ENCODE measurements at regions not wholly inside any gene's neighbourhood (a gene's known extent, or its start where the extent isn't known, plus 50 kb on each side); places are given as distances from the start of the nearest gene placed in this dataset.
"Not testable (repeated sequence)": the region's sequence is repeated elsewhere in the genome, so short reads cannot be mapped to it uniquely, and the experiment has no call there.

DNA sequence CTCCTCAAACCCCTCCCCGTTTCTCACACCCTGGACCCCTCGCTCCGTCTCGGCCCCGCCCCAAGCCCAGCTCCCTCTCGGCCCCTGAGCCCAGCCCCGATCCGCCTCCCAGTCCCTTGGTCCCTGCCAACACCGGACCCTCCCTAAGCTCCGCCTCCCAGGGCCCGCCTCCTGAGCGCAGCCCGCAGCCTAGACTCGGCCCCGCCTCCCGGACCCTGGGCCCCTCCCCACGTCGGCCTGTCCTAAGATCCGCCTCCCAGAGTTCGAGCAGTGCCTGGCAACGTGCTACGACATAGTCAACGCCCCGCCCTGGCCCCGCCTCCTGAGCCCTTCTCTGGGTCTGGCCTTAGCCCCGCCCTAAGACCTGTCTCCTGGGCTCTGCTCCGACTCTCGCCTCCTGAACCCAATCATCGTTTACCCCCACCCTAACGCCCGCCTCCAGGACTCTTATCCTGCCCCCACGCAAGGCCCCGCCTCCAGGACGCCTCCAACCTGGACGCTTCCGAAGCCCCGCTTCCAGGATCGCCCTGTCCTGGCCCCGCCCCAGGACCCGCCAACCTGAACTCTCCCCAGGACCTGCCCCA is 53.1 kb upstream of the ROPN1B start:
- intact Hi-C loops (cut with DNase I; ENCODE audit: low total_unique reads), result not testable (repeated sequence)
- 1 to 2% methylated on average over 25 to 40 of the region's 40 CpGs for WGBS, 2 donors

DNA sequence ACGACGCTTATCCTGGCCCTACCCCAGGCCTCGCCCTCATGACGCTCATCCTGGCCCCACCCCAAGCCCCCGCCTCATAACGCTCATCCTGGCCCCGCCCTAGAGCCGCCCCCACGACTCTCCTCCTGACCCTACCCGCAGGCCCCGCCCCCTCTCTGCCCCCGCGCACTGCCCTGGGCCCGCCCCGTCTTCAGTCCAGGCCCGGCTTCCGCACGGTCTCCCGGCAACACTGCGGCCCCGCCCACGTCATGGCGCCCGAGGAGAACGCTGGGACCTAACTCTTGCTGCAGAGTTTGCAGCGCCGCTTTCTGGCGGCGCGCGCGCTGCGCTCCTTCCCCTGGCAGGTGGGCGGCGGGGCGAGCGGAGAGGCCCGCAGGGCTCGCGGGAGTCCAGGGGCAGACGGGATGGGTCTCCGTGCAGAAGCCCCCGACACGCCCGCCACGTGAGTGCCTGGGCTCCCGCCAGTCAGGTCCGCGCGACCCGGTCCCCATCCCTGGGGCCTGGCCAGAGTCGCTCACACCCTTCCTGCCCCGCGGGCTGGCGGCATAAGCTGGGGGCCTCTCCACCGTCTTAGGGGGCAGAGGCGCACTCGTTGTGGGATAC is 52.5 kb upstream of the ROPN1B start:
- no peaks in the 10 kb centered on the region for H3K36me3 ChIP-seq (ENCODE audit: low read depth, missing control alignments)
- intact Hi-C loops (cut with DNase I; ENCODE audit: low total_unique reads), result no loop called here
- no peaks in the 10 kb centered on the region for H3K9me3 ChIP-seq
- no peak for TF ChIP-seq POLR2A (IDR thresholded peaks at IDR 0.05)
- TF ChIP-seq, protein P1, sequence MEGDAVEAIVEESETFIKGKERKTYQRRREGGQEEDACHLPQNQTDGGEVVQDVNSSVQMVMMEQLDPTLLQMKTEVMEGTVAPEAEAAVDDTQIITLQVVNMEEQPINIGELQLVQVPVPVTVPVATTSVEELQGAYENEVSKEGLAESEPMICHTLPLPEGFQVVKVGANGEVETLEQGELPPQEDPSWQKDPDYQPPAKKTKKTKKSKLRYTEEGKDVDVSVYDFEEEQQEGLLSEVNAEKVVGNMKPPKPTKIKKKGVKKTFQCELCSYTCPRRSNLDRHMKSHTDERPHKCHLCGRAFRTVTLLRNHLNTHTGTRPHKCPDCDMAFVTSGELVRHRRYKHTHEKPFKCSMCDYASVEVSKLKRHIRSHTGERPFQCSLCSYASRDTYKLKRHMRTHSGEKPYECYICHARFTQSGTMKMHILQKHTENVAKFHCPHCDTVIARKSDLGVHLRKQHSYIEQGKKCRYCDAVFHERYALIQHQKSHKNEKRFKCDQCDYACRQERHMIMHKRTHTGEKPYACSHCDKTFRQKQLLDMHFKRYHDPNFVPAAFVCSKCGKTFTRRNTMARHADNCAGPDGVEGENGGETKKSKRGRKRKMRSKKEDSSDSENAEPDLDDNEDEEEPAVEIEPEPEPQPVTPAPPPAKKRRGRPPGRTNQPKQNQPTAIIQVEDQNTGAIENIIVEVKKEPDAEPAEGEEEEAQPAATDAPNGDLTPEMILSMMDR (IDR thresholded peaks at IDR 0.05), result peak in 2 of 3 experiments; percentile 25 to 47
- DNase-seq, result peak; percentile 98
- H3K4me3 ChIP-seq, result peak overlapping the region; percentile 57 to 71
- no peaks in the 10 kb centered on the region for H3K4me1 ChIP-seq
- 1% methylated on average over 14 to 54 of the region's 58 CpGs for WGBS, 2 donors
- no peaks in the 10 kb centered on the region for H3K27me3 ChIP-seq
- H3K27ac ChIP-seq, result peak overlapping the region; percentile 63 to 91

More for the DNA sequence above, 53.1 kb upstream of the ROPN1B start:
- not testable (repeated sequence) for H3K27me3 ChIP-seq; H3K36me3 ChIP-seq (ENCODE audit: low read depth, missing control alignments); H3K4me1 ChIP-seq; H3K9me3 ChIP-seq
- peak overlapping the region; percentile 57 to 71 for H3K4me3 ChIP-seq
- H3K27ac ChIP-seq, result peak overlapping the region; percentile 87 to 91
- DNase-seq, result peak; percentile 100

DNA sequence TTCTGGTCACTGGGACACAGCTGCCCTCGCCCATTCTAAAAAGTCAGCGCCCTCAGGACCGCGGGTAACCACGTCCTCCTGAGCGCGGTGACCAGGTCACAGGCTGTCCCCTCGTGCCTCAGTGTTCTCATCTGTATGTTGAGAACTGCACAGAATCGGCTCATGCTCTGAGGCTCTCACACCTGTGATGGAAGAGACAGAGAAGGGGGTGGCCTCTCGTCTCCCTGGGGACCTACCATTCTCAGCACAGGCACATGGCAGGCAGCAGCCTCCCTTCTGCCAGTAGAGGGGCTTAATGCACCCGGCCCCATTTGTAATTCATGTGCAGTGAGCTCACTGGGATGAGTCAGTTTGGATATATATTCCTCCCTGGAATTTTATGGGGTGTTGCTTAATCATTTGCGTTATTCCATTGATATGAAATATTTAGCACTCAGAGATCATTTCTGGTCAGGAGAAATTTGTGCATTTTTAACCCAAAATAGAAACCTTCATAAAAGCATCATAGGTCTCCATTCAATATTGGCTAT is 51.9 kb upstream of the ROPN1B start:
- Histone ChIP-seq H3K27ac (peak overlapping the region in 1 of 2 donors; percentile 65), H3K4me3 (peak overlapping the region; percentile 57 to 71)
- H3K4me1 ChIP-seq; H3K9me3 ChIP-seq; intact Hi-C loops (cut with DNase I; ENCODE audit: low total_unique reads); H3K27me3 ChIP-seq; H3K36me3 ChIP-seq (ENCODE audit: low read depth, missing control alignments): not testable (repeated sequence)
- 6 to 10% methylated on average over 12 of the region's 12 CpGs for WGBS, 2 donors
- DNase-seq, result peak; percentile 16

DNA sequence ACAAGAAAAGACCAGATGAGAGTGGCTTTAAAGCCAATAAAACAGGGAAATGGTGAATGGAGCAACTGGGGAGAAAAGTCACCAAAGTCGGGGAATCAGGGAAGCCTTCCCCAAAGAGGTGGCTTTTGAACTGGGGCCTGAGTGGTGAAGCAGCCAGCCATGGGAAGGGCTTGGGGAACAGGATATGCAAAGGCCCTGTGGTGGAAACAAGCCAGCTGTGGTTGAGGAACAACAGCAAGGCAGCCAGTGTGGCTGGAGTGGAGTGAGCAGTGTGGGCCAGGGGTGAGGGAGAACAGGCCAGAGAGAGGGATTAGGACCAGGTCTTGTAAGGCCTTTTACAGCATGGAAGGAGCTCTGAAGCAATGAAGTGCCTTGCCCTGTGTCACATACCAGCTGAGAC is 51.0 kb upstream of the ROPN1B start:
- intact Hi-C loops (cut with DNase I; ENCODE audit: low total_unique reads); DNase-seq; H3K9me3 ChIP-seq; H3K27me3 ChIP-seq; H3K27ac ChIP-seq; H3K4me3 ChIP-seq; H3K4me1 ChIP-seq; H3K36me3 ChIP-seq (ENCODE audit: low read depth, missing control alignments): not testable (repeated sequence)
- WGBS, 2 donors, result 74 to 88% methylated on average over 1 of the region's 1 CpG

DNA sequence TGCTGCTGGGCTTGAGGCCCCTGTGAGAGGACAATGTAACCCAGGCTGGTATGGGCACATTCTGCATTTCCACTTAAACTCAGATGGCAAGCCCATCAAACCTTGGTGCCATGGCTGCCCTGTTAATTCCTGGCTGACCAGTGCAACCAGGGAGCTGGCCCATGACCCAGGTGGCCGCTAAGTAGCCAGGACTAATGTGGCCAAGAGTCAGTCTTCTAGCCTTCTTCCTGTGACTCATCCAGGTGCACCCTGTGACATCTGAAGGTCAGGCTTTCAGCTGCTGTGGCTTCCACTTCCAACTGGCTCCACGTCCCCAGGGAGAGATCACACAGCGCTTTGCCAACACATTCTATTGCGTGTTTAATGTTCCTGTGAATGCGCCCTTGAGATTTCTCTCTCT is 50.5 kb upstream of the ROPN1B start:
- H3K4me1 ChIP-seq; DNase-seq; H3K27ac ChIP-seq; H3K27me3 ChIP-seq; H3K4me3 ChIP-seq; intact Hi-C loops (cut with DNase I; ENCODE audit: low total_unique reads); H3K36me3 ChIP-seq (ENCODE audit: low read depth, missing control alignments); H3K9me3 ChIP-seq: not testable (repeated sequence)
- WGBS, 2 donors, result 55 to 65% methylated on average over 4 to 5 of the region's 5 CpGs

DNA sequence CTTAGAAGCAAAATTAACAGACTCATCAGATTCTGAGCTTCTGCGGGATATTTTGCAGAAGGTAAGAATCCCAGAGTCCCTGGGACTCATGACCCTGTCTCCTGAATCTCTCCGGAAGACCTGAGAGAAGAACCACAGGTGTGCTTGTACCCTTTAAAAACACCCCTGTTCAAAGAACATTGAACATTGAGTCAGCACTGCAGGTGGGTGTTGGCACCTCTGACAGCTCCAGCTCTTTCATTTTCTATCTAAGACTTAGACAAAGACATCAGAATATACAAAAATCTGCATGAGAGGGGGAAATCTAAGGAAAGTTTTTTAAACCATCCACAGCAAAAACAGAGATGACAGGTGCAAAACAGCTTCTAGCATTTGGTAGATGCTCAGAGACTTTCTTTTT is 50.1 kb upstream of the ROPN1B start:
- WGBS, 2 donors, result 59 to 62% methylated on average over 2 of the region's 2 CpGs
- H3K27ac ChIP-seq; H3K4me1 ChIP-seq; H3K27me3 ChIP-seq; H3K4me3 ChIP-seq; intact Hi-C loops (cut with DNase I; ENCODE audit: low total_unique reads); DNase-seq; H3K36me3 ChIP-seq (ENCODE audit: low read depth, missing control alignments); H3K9me3 ChIP-seq: not testable (repeated sequence)

MicroRNAs in the stretch of these regions (microRNA counts, 767-probe panel; counts per million panel counts)
- 0 to 152 counts per million in 2 donors for microRNA hsa-miR-548i

Small RNAs in the stretch of these regions (microRNA-seq; reads per million reads assigned to microRNA genes)
- 0 reads per million in 2 donors for gene MIR548I1 (ENCODE audit: borderline number of aligned reads in 2 of 2, borderline replicate concordance in 1 of 2)

Small RNAs in the stretch of these regions (small RNA-seq; reads per million reads assigned to genes)
- gene AC092902.1 (0 reads per million in 2 donors), gene AF186996.2 (0 reads per million in 2 donors), gene AF186996.3 (0 reads per million in 2 donors), gene MIR548I1 (0 reads per million in 2 donors), gene SNRPCP11 (0 reads per million in 2 donors)

Measured in testis (tissue), 2 donors.